B cell (primary cell): ENCODE measurements at regions not wholly inside any gene's neighbourhood (a gene's known extent, or its start where the extent isn't known, plus 50 kb on each side); places are given as distances from the start of the nearest gene placed in this dataset.
"Not testable (repeated sequence)": the region's sequence is repeated elsewhere in the genome, so short reads cannot be mapped to it uniquely, and the experiment has no call there.

Source experiments
- ATAC-seq: fragments of 200-7000 bp; cut with Tn5 transposase; one replicate; pipeline ENCODE4 v1.10.0; 2021; ENCODE audit warnings: low read depth, mild to moderate bottlenecking, moderate number of reproducible peaks, moderate library complexity
- CTCF ChIA-PET: fragments of 350-600 bp; sonication (Branson Sonifier 250); formaldehyde crosslinking; loops from one replicate; lab custom pipeline; 2021; ENCODE audit warnings: antibody characterized with exemption, inconsistent platforms; lab: Charles Lee
- POLR2A ChIA-PET: fragments of 350-600 bp; sonication (Branson Sonifier 250); formaldehyde crosslinking; loops from one replicate; lab custom pipeline; 2021; ENCODE audit warnings: antibody characterized with exemption; lab: Charles Lee
- DNase-seq: peaks from one replicate; pipeline ENCODE4 v3.0.0; 2013
- H2AFZ ChIP-seq: 2 replicates; pipeline ENCODE4 v1.6.1; 2012; ENCODE audit warnings: mild to moderate bottlenecking, low read depth, low read length; ENCODE audit not compliant: insufficient read depth, poor library complexity, severe bottlenecking
- H3K27ac ChIP-seq, 2 donors: 1 replicate in 1 of 2; 2 replicates in 1 of 2; pipeline ENCODE4 v1.5.1; 2012 to 2013; ENCODE audit warnings: low read length in 2 of 2, mild to moderate bottlenecking in 2 of 2, moderate library complexity in 1 of 2
- H3K27me3 ChIP-seq, 4 experiments: fragments of 200-600 bp in 1 of 4; sonication (generic) in 1 of 4; replicated peaks in 1 of 4; 1 replicate in 2 of 4; 2 replicates in 2 of 4; pipeline versions ENCODE4 v1.6.1 to v1.7.0; 2013 to 2016; ENCODE audit warnings: low read length in 3 of 4, mild to moderate bottlenecking in 2 of 4, mixed read lengths in 1 of 4, moderate library complexity in 1 of 4; ENCODE audit not compliant: insufficient read depth in 4 of 4, control insufficient read depth in 3 of 4; ENCODE audit errors: control extremely low read depth in 1 of 4
- H3K36me3 ChIP-seq, 2 experiments: replicated peaks in 1 of 2; 1 replicate in 1 of 2; 2 replicates in 1 of 2; pipeline versions ENCODE4 v1.6.1 to v1.7.1; 2013; ENCODE audit warnings: low read length in 1 of 2; ENCODE audit not compliant: insufficient read depth in 2 of 2, control insufficient read depth in 1 of 2; ENCODE audit errors: control extremely low read depth in 1 of 2, extremely low read depth in 1 of 2
- H3K4me1 ChIP-seq, 2 donors: fragments of 200-600 bp in 1 of 2; sonication (generic) in 1 of 2; 1 replicate in 1 of 2; 2 replicates in 1 of 2; pipeline versions ENCODE4 v1.5.1 to v1.6.1; 2013 to 2017; ENCODE audit warnings: low read length in 2 of 2; ENCODE audit not compliant: control insufficient read depth in 2 of 2, insufficient read depth in 2 of 2
- H3K4me2 ChIP-seq: replicated peaks from 2 replicates; pipeline ENCODE3; 2012; ENCODE audit warnings: mild to moderate bottlenecking, low read depth, low read length; ENCODE audit not compliant: poor library complexity, severe bottlenecking
- H3K4me3 ChIP-seq, 5 experiments: fragments of 200-600 bp in 1 of 5; sonication (generic) in 1 of 5; 1 replicate in 3 of 5; 2 replicates in 2 of 5; pipeline versions ENCODE4 v1.5.1 to v1.7.0; 2011 to 2016; ENCODE audit warnings: low read length in 4 of 5, mild to moderate bottlenecking in 4 of 5, low read depth in 2 of 5, control low read depth in 1 of 5, moderate library complexity in 1 of 5; ENCODE audit not compliant: insufficient read depth in 1 of 5; ENCODE audit errors: control extremely low read depth in 1 of 5, extremely low read depth in 1 of 5
- H3K79me2 ChIP-seq: fragments of 200-600 bp; sonication (generic); one replicate; pipeline ENCODE4 v1.6.0; 2016; ENCODE audit warnings: low read length; ENCODE audit not compliant: control insufficient read depth, insufficient read depth
- H3K9ac ChIP-seq: fragments of 200-600 bp; sonication (generic); 2 replicates; pipeline ENCODE4 v1.6.1; 2017; ENCODE audit warnings: mild to moderate bottlenecking, low read length, moderate library complexity
- H3K9me3 ChIP-seq, 3 donors: one replicate each; pipeline versions ENCODE4 v1.6.1 to v1.7.1; 2013; ENCODE audit warnings: low read length in 2 of 3; ENCODE audit not compliant: control insufficient read depth in 2 of 3, insufficient read depth in 1 of 3; ENCODE audit errors: control extremely low read depth in 1 of 3
- H4K20me1 ChIP-seq: 2 replicates; pipeline ENCODE4 v1.6.0; 2012; ENCODE audit warnings: mild to moderate bottlenecking, low read length; ENCODE audit not compliant: insufficient read depth, control insufficient read depth, poor library complexity, severe bottlenecking
- H3K27ac Mint-ChIP-seq: one replicate; pipeline ENCODE4 v1.8.0; 2021; ENCODE audit warnings: mixed read lengths
- H3K27me3 Mint-ChIP-seq: one replicate; pipeline ENCODE4 v1.8.0; 2021; ENCODE audit warnings: mixed read lengths
- H3K4me1 Mint-ChIP-seq: one replicate; pipeline ENCODE4 v1.8.0; 2021; ENCODE audit warnings: mixed read lengths
- H3K4me3 Mint-ChIP-seq: one replicate; pipeline ENCODE4 v1.8.0; 2021; ENCODE audit warnings: mixed read lengths
- H3K9me3 Mint-ChIP-seq: one replicate; pipeline ENCODE4 v1.8.0; 2022; ENCODE audit warnings: mixed read lengths; ENCODE audit not compliant: insufficient read depth
- CTCF ChIP-seq: fragments of 200-600 bp; IDR thresholded peaks from one replicate; pipeline ENCODE4 v1.8.0; 2022; ENCODE audit warnings: antibody characterized with exemption, mild to moderate bottlenecking
- EZH2 ChIP-seq: IDR thresholded peaks from 2 replicates; pipeline ENCODE4 v1.6.1; 2012; ENCODE audit warnings: borderline replicate concordance, low read depth, mild to moderate bottlenecking, moderate library complexity, low read length; ENCODE audit not compliant: insufficient read depth, poor library complexity, severe bottlenecking
- WGBS: methylation state at CpG from one replicate; pipeline ENCODE4 v1.1.5; 2013; ENCODE audit warnings: missing lambda C conversion rate; ENCODE audit not compliant: insufficient coverage; 5-methylcytosine and 5-hydroxymethylcytosine counted together
- intact Hi-C: fragments of 100-400 bp; cut with micrococcal nuclease; formaldehyde crosslinking; loops from one replicate; pipeline ENCODE4 v1.10.0; 2022

- no peak for TF ChIP-seq CTCF
- TF ChIP-seq EZH2: no peak
- Histone ChIP-seq H3K4me1 (peaks cover 10 to 24% of the 10 kb centered on the region in 2 donors), H3K79me2 (peaks cover 75% of the 10 kb centered on the region), H2AFZ (no peak overlapping the region), H3K9ac (peak overlapping the region; percentile 33), H3K4me3 (peak overlapping the region in 4 of 5 experiments; percentile 19 to 27 (median 24)), H3K27me3 (no peaks in the 10 kb centered on the region), H3K9me3 (no peaks in the 10 kb centered on the region), H3K36me3 (no peaks in the 10 kb centered on the region), H3K27ac (peak overlapping the region in 1 of 2 donors; percentile 64), H4K20me1 (peaks cover 6% of the 10 kb centered on the region), H3K4me2 (peak overlapping the region; percentile 73)
- ATAC-seq (no peak), DNase-seq (peak; percentile 37)
- Mint-ChIP-seq H3K27ac (peak overlapping the region; percentile 18), H3K27me3 (no peaks in the 10 kb centered on the region), H3K4me3 (peak overlapping the region; percentile 64), H3K4me1 (peaks cover 35% of the 10 kb centered on the region), H3K9me3 (no peaks in the 10 kb centered on the region)
- no CpG with 5 or more reads among the region's 4 CpGs for WGBS
- ChIA-PET POLR2A (no interaction called here), CTCF (no interaction called here)
- intact Hi-C loops: no loop called here
These were observed 366.0 kb upstream of the RGS6 start for GRCh38 chr14:71566276-71566675.

- H3K4me3 Mint-ChIP-seq, H2AFZ ChIP-seq, H3K9ac ChIP-seq, H3K9me3 Mint-ChIP-seq, H3K27ac ChIP-seq, H3K4me2 ChIP-seq, intact Hi-C loops, H3K4me3 ChIP-seq, H3K9me3 ChIP-seq, H4K20me1 ChIP-seq, H3K27ac Mint-ChIP-seq, POLR2A ChIA-PET, DNase-seq, CTCF ChIA-PET, ATAC-seq, H3K27me3 ChIP-seq, H3K36me3 ChIP-seq, H3K27me3 Mint-ChIP-seq: not testable (repeated sequence)
- peaks cover 41% of the 10 kb centered on the region for H3K4me1 Mint-ChIP-seq
- Histone ChIP-seq H3K4me1 (peaks cover 10 to 24% of the 10 kb centered on the region in 2 donors), H3K79me2 (peaks cover 69% of the 10 kb centered on the region)
- WGBS: no CpG with 5 or more reads among the region's 2 CpGs
These were observed 364.6 kb upstream of the RGS6 start for GRCh38 chr14:71567499-71568133.
